Esophagus squamous epithelium (tissue), 5 donors: ENCODE measurements at regions not wholly inside any gene's neighbourhood (a gene's known extent, or its start where the extent isn't known, plus 50 kb on each side); places are given as distances from the start of the nearest gene placed in this dataset.

Experiments
- DNase-seq: peaks from one replicate; lab custom pipeline; 2025; lab: John Stamatoyannopoulos, UW
- H3K27ac ChIP-seq, 4 donors: fragments of 200-600 bp; sonication (generic); one replicate each; pipeline ENCODE4 v1.5.1; 2016 to 2019; ENCODE audit warnings: mild to moderate bottlenecking in 1 of 4
- H3K27me3 ChIP-seq, 4 donors: fragments of 200-600 bp; sonication (generic); 1 replicate in 3 of 4; 2 replicates in 1 of 4; pipeline versions ENCODE4 v1.5.1 to v1.6.0; 2017 to 2021; ENCODE audit warnings: antibody characterized with exemption in 1 of 4
- H3K36me3 ChIP-seq, 3 donors: fragments of 200-600 bp; sonication (generic); one replicate each; pipeline ENCODE4 v1.5.1; 2016 to 2019
- H3K4me1 ChIP-seq, 3 donors: fragments of 200-600 bp; sonication (generic); one replicate each; pipeline ENCODE4 v1.5.1; 2017 to 2019
- H3K4me3 ChIP-seq, 4 donors: fragments of 200-600 bp; sonication (generic); 1 replicate in 3 of 4; 2 replicates in 1 of 4; pipeline ENCODE4 v1.5.1; 2016 to 2019; ENCODE audit warnings: mild to moderate bottlenecking in 2 of 4, moderate library complexity in 1 of 4
- H3K9me3 ChIP-seq, 3 donors: fragments of 200-600 bp; sonication (generic); one replicate each; pipeline ENCODE4 v1.5.1; 2016 to 2019
- CTCF ChIP-seq, 6 experiments: fragments of 450-650 bp in 4 of 6; fragments of 200-600 bp in 2 of 6; sonication (generic) in 2 of 6; IDR thresholded peaks; one replicate each; pipeline ENCODE4 v1.5.1; 2016 to 2019; ENCODE audit warnings: antibody characterized with exemption in 6 of 6, mild to moderate bottlenecking in 4 of 6, moderate library complexity in 4 of 6
- POLR2A ChIP-seq, 4 donors: fragments of 450-650 bp; IDR thresholded peaks; one replicate each; pipeline ENCODE4 v1.6.1; 2017; ENCODE audit warnings: antibody characterized with exemption in 4 of 4, mild to moderate bottlenecking in 4 of 4, moderate library complexity in 3 of 4
- WGBS, 2 donors: methylation state at CpG; one replicate each; pipeline ENCODE4 v1.1.5; 2018; 5-methylcytosine and 5-hydroxymethylcytosine counted together
- intact Hi-C: fragments of 100-400 bp; cut with DNase I; formaldehyde crosslinking; loops from one replicate; pipeline ENCODE4 v1.15.0; 2022
- donor health status: DM: yes; HTN: yes; CAD: no.

GRCh38 chr3:23000371-23000770 is 202.8 kb upstream of the UBE2E2 start:
- Histone ChIP-seq H3K4me1 (peaks cover 0 to 8% (median 3%) of the 10 kb centered on the region in 3 donors), H3K27me3 (no peaks in the 10 kb centered on the region), H3K9me3 (no peaks in the 10 kb centered on the region), H3K4me3 (no peak overlapping the region), H3K27ac (no peak overlapping the region), H3K36me3 (no peaks in the 10 kb centered on the region)
- TF ChIP-seq CTCF (IDR thresholded peaks at IDR 0.05): no peak
- WGBS, 2 donors: 82 to 83% methylated on average over 4 of the region's 4 CpGs
- no peak for DNase-seq
- intact Hi-C loops: no loop called here

- intact Hi-C loops: no loop called here
- H3K9me3 ChIP-seq: no peaks in the 10 kb centered on the region
- H3K4me3 ChIP-seq: no peak overlapping the region
- TF ChIP-seq CTCF (IDR thresholded peaks at IDR 0.05) (no peak), POLR2A (IDR thresholded peaks at IDR 0.05) (no peak)
- no peaks in the 10 kb centered on the region for H3K36me3 ChIP-seq
- WGBS, 2 donors: 71 to 94% methylated on average over 1 of the region's 1 CpG
- no peak overlapping the region for H3K27ac ChIP-seq
- no peak for DNase-seq
- H3K27me3 ChIP-seq: no peaks in the 10 kb centered on the region
- H3K4me1 ChIP-seq: peaks cover 0 to 8% (median 3%) of the 10 kb centered on the region in 3 donors
Measured at GRCh38 chr3:23002151-23002550, 201.0 kb upstream of the UBE2E2 start.

GRCh38 chr3:23002836-23003732 is 200.0 kb upstream of the UBE2E2 start:
- DNase-seq: no peak
- TF ChIP-seq CTCF (IDR thresholded peaks at IDR 0.05): no peak
- TF ChIP-seq POLR2A (IDR thresholded peaks at IDR 0.05): no peak
- H3K27me3 ChIP-seq: no peaks in the 10 kb centered on the region
- 42 to 48% methylated on average over 13 to 14 of the region's 15 CpGs for WGBS, 2 donors
- no peak overlapping the region for H3K27ac ChIP-seq
- no peaks in the 10 kb centered on the region for H3K9me3 ChIP-seq
- peaks cover 0 to 8% (median 3%) of the 10 kb centered on the region in 3 donors for H3K4me1 ChIP-seq
- H3K36me3 ChIP-seq: no peaks in the 10 kb centered on the region
- no peak overlapping the region for H3K4me3 ChIP-seq
- intact Hi-C loops: no loop called here

GRCh38 chr3:23003733-23004046 is 199.4 kb upstream of the UBE2E2 start:
- no peak for DNase-seq

More at GRCh38 chr3:23003733-23004046, 199.4 kb upstream of the UBE2E2 start:
- no peaks in the 10 kb centered on the region for H3K27me3 ChIP-seq
- H3K27ac ChIP-seq: no peak overlapping the region
- no peak for TF ChIP-seq CTCF (IDR thresholded peaks at IDR 0.05)
- TF ChIP-seq POLR2A (IDR thresholded peaks at IDR 0.05): no peak
- intact Hi-C loops: no loop called here
- H3K36me3 ChIP-seq: no peaks in the 10 kb centered on the region
- WGBS, 2 donors: 92% methylated on average over 4 of the region's 4 CpGs
- H3K9me3 ChIP-seq: no peaks in the 10 kb centered on the region
- H3K4me3 ChIP-seq: no peak overlapping the region
- H3K4me1 ChIP-seq: peaks cover 0 to 8% (median 3%) of the 10 kb centered on the region in 3 donors
